ENCODE measurements at regions not wholly inside any gene's neighbourhood (a gene's known extent, or its start where the extent isn't known, plus 50 kb on each side); places are given as distances from the start of the nearest gene placed in this dataset.

DNA sequence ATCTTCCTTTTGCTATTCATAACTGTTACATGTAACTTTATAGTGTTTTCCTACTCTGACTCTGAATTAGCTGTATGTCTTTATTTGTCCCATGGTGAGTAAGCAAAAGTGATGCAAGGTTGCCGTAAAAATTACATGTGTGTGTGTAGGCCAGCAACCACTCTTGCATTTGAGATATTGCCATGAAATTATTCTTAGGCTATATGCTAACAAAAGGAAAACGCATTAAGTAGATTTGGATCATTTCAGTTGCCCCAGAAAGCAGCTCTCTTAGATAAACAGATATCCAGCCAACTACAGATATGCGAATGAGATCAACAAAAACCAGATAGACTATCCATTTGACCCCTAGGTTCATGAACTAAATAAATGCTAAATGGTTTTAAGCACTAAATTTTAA is 73.6 kb downstream of the CYLC2 start:
- no peak for DNase-seq (ENCODE audit: extremely low spot score, unreplicated experiment)
- Mint-ChIP-seq H3K9me3 (ENCODE audit: unreplicated experiment) (no peaks in the 10 kb centered on the region), H3K4me3 (ENCODE audit: unreplicated experiment) (no peak overlapping the region), H3K4me1 (ENCODE audit: unreplicated experiment) (no peaks in the 10 kb centered on the region), H3K27ac (ENCODE audit: unreplicated experiment) (no peak overlapping the region), H3K36me3 (ENCODE audit: unreplicated experiment) (no peaks in the 10 kb centered on the region), H3K27me3 (ENCODE audit: unreplicated experiment) (no peaks in the 10 kb centered on the region)
- TF ChIP-seq, protein P1, sequence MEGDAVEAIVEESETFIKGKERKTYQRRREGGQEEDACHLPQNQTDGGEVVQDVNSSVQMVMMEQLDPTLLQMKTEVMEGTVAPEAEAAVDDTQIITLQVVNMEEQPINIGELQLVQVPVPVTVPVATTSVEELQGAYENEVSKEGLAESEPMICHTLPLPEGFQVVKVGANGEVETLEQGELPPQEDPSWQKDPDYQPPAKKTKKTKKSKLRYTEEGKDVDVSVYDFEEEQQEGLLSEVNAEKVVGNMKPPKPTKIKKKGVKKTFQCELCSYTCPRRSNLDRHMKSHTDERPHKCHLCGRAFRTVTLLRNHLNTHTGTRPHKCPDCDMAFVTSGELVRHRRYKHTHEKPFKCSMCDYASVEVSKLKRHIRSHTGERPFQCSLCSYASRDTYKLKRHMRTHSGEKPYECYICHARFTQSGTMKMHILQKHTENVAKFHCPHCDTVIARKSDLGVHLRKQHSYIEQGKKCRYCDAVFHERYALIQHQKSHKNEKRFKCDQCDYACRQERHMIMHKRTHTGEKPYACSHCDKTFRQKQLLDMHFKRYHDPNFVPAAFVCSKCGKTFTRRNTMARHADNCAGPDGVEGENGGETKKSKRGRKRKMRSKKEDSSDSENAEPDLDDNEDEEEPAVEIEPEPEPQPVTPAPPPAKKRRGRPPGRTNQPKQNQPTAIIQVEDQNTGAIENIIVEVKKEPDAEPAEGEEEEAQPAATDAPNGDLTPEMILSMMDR (IDR thresholded peaks at IDR 0.05): no peak

DNA sequence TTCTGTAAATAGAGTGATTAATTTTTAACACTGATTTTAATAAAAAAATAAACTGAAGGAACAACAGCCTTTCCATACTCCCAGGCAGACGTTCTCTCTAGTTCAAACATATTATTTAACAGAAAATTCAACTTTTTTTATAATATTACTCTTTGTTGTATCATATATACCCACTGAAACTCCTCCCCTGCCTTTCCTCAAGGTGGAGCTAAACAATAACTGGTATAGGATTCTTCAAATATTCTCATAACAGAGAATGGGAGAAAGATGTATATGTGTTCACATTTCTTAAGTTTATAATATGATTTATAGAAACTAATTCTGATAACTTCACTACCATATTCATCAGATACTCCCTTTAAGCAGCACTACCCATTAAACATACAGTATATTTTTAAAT is 83.4 kb downstream of the CYLC2 start:
- no peaks in the 10 kb centered on the region for H3K27me3 Mint-ChIP-seq (ENCODE audit: unreplicated experiment)
- TF ChIP-seq, protein P1 (IDR thresholded peaks at IDR 0.05): no peak

DNA sequence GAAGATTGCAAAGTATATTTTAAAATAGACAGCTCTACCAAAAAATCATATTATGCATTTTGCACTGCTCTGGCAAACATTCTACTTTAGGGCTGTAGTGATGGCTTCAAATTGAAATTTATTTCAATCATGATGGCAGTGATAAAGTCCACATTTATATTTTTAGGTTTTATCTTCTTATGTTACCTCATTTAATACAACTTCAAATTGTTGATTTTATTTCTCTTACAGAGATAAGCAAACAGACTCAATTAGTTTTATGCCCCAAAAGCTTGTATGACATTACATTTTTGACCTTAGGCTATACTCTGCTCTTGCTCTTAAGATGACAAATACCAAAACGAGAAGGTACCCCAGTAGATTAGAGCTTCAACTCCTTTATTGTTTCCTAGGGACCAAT is 87.4 kb downstream of the CYLC2 start:
- H3K4me1 Mint-ChIP-seq (ENCODE audit: unreplicated experiment): no peaks in the 10 kb centered on the region
- no peak overlapping the region for H3K4me3 Mint-ChIP-seq (ENCODE audit: unreplicated experiment)
- no peak overlapping the region for H3K27ac Mint-ChIP-seq (ENCODE audit: unreplicated experiment)
- TF ChIP-seq, protein P1 (IDR thresholded peaks at IDR 0.05): no peak
- no peaks in the 10 kb centered on the region for H3K27me3 Mint-ChIP-seq (ENCODE audit: unreplicated experiment)
- no peak for DNase-seq (ENCODE audit: extremely low spot score, unreplicated experiment)
- no peaks in the 10 kb centered on the region for H3K36me3 Mint-ChIP-seq (ENCODE audit: unreplicated experiment)
- H3K9me3 Mint-ChIP-seq (ENCODE audit: unreplicated experiment): no peaks in the 10 kb centered on the region

More for the DNA sequence above, 83.4 kb downstream of the CYLC2 start:
- Mint-ChIP-seq H3K36me3 (ENCODE audit: unreplicated experiment) (no peaks in the 10 kb centered on the region), H3K9me3 (ENCODE audit: unreplicated experiment) (no peaks in the 10 kb centered on the region), H3K4me1 (ENCODE audit: unreplicated experiment) (no peaks in the 10 kb centered on the region), H3K27ac (ENCODE audit: unreplicated experiment) (no peak overlapping the region), H3K4me3 (ENCODE audit: unreplicated experiment) (no peak overlapping the region)
- DNase-seq (ENCODE audit: extremely low spot score, unreplicated experiment): no peak

DNA sequence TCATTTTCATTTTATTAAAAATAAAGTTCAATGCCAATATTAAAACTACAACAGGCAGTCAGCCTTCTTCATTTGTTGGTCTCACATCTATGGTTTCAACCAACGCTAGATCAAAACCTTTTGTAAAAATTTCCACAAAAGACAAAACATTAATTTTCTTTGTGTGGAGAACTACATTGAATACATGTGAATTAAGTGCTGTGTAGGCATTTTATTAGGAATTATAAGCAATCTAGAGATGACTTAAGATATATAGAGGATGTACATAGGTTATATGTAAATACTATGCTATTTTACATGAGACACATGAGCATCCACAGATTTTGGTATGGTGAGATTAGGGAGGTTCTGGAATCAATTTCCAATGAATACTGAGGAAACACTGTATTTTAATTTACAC is 94.2 kb downstream of the CYLC2 start:
- no peaks in the 10 kb centered on the region for H3K36me3 Mint-ChIP-seq (ENCODE audit: unreplicated experiment)
- no peak overlapping the region for H3K4me3 Mint-ChIP-seq (ENCODE audit: unreplicated experiment)
- H3K9me3 Mint-ChIP-seq (ENCODE audit: unreplicated experiment): no peaks in the 10 kb centered on the region
- TF ChIP-seq, protein P1 (IDR thresholded peaks at IDR 0.05): no peak
- no peaks in the 10 kb centered on the region for H3K4me1 Mint-ChIP-seq (ENCODE audit: unreplicated experiment)
- H3K27me3 Mint-ChIP-seq (ENCODE audit: unreplicated experiment): no peaks in the 10 kb centered on the region
- H3K27ac Mint-ChIP-seq (ENCODE audit: unreplicated experiment): no peak overlapping the region
- DNase-seq (ENCODE audit: extremely low spot score, unreplicated experiment): no peak

DNA sequence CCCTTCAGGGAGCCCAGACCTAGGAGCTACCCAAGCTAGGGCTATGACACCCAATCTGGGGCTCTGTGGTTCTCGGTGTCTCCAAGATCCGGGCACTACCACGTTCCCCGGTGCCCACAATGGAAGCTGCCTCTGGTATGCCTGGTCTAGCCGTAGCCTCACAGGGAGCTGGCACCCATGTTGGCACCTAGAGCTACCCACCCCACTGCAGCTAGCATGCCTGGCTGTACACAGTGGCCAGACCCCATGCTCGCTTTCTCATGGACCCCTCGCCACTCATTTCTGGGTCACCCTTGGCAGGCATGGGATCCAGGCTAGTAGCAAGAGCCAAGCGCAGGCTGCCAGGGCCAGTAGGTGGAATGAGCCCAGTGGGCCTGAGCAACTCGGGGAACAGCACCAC is 109.0 kb downstream of the CYLC2 start:
- H3K27ac Mint-ChIP-seq (ENCODE audit: unreplicated experiment): no peak overlapping the region
- H3K9me3 Mint-ChIP-seq (ENCODE audit: unreplicated experiment): peaks cover 8% of the 10 kb centered on the region
- no peaks in the 10 kb centered on the region for H3K36me3 Mint-ChIP-seq (ENCODE audit: unreplicated experiment)
- DNase-seq (ENCODE audit: extremely low spot score, unreplicated experiment): no peak
- H3K27me3 Mint-ChIP-seq (ENCODE audit: unreplicated experiment): no peaks in the 10 kb centered on the region
- no peaks in the 10 kb centered on the region for H3K4me1 Mint-ChIP-seq (ENCODE audit: unreplicated experiment)
- no peak overlapping the region for H3K4me3 Mint-ChIP-seq (ENCODE audit: unreplicated experiment)
- TF ChIP-seq, protein P1 (IDR thresholded peaks at IDR 0.05): no peak
